Pons (tissue), 1 donor: ENCODE measurements at regions not wholly inside any gene's neighbourhood (a gene's known extent, or its start where the extent isn't known, plus 50 kb on each side); places are given as distances from the start of the nearest gene placed in this dataset.
A peak's percentile ranks its signal among the peaks of the same experiment; 100 is the strongest.

Experiments
- DNase-seq: peaks from one replicate; pipeline ENCODE4 v3.0.0-alpha.2; 2016; ENCODE audit warnings: low spot score

- DNase-seq = no peak
Observed at GRCh38 chr1:8115031-8115768, 89.1 kb upstream of the ERRFI1 start.

- no peak for DNase-seq
Observed at GRCh38 chr1:8113262-8114220, 87.4 kb upstream of the ERRFI1 start.

DNA sequence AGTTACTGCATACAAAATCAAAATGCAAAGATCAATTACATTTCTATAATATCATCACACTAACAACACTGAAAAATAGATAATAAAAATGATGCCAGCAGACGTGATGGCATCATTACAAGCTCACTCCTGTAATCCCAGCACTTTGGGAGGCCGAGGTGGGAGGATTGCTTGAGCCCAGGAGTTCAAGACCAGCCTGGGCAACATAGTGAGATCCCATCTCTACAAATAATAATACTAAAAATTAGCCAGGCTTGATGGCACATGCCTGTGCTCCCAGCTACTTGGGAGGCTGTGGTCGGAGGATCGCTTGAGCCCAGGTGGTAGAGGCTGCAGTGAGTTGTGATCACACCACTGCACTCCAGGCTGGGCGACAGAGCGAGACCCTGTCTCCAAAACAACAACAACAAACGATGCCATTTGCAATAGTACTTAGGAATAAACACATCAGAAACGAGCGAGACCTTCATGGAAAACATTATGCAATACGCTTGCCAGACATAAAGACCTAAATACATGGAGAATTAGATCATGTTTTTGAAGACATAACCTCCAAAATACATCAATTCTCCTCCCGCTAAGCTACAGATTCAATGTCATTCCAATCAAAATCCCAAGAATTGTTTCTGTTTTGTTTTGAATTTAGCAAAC, 86.6 kb upstream of the ERRFI1 start:
- DNase-seq = no peak

DNA sequence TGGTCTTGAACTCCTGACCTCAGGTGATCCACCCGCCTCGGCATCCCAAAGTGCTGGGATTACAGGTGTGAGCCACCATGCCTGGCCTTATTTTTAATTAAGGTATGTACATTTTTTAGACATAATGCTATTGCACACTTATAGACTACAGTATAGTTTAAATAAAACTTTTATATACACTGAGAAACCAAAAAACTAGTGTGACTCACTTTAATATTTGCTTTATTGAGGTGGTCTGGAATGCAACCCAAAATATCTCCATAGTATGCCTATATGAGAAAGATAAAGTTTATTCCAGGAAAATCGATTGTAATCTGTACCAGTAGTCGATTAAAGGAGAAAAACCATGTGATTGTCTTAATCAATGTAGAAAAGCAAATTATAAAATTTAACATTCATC, 85.5 kb upstream of the ERRFI1 start:
- DNase-seq = no peak

- no peak for DNase-seq
Observed at GRCh38 chr1:8109216-8109615, 83.1 kb upstream of the ERRFI1 start.

GRCh38 chr1:8107897-8108296, 81.8 kb upstream of the ERRFI1 start:
- no peak for DNase-seq

DNA sequence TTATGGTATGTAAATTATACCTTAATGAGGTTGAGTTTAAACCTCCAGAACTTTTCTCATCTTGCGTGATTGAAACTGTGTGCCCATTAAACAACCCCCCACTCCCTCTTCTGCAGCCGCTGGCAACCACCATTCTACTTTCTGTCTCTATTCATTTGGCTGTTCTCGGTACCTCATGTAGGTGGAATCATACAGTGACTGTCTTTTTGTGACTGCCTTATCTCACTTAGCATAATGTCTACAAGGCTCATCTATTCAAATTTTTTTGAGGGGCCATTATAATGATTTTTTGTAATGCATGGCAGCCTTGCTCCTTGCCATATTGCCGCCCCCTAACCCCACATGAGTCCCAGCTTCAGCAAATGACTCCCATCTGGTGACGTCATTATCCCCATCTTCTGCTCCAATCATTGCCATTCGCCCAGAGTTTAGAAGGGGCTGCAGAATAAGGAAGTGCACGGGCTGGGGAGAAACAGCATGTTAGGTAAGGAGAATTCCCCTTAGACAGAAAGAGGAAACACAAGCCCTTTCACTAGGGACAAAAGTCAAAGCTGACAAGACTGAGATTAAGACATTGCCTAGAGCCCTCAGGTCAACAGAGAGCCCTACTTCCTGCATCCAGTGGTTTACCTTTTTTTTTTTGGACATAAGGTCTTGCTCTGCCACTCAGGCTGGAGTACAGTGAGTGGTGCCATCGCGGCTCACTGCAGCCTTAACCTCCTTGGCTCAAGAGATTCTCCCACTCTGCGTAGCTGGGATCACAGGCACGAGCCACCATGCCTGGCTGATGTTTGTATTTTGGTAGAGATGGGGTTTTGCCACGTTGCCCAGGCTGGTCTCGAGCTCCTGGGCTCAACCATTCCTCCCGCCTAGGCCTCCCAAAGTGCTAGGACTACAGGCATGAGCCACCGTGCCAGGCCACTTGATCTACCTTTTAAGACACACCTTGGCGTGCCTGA, 78.4 kb upstream of the ERRFI1 start:
- DNase-seq = no peak

DNA sequence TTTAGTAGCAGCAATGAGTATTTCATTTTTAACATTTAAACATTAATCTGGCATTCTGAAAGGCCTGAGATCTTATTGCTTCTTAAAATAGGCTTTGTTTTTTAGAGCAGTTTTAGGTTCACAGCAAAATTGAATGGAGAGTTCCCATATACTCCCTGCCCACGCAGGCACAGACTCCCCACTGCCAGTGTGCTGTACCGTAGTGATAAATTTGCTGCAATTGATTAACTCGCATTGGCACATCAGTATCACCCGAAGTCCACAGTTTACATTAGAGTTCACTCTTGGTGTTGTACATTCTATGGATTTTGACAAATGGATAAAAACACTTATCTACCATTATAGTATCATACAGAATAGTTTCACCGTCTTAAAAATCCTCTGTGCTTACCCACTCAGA, 71.8 kb upstream of the ERRFI1 start:
- no peak for DNase-seq

- no peak for DNase-seq
Observed at GRCh38 chr1:8097077-8097799, 71.1 kb upstream of the ERRFI1 start.

- peak; percentile 3 for DNase-seq
Observed at GRCh38 chr1:8096105-8097011, 70.2 kb upstream of the ERRFI1 start.

- no peak for DNase-seq
Observed at GRCh38 chr1:8095584-8095983, 69.5 kb upstream of the ERRFI1 start.

- DNase-seq = no peak
Observed at GRCh38 chr1:8094481-8095241, 68.6 kb upstream of the ERRFI1 start.

- no peak for DNase-seq
Observed at GRCh38 chr1:8093221-8093980, 67.3 kb upstream of the ERRFI1 start.

- DNase-seq = no peak
Observed at GRCh38 chr1:8092657-8093056, 66.5 kb upstream of the ERRFI1 start.

GRCh38 chr1:8091691-8092090, 65.6 kb upstream of the ERRFI1 start:
- no peak for DNase-seq

DNA sequence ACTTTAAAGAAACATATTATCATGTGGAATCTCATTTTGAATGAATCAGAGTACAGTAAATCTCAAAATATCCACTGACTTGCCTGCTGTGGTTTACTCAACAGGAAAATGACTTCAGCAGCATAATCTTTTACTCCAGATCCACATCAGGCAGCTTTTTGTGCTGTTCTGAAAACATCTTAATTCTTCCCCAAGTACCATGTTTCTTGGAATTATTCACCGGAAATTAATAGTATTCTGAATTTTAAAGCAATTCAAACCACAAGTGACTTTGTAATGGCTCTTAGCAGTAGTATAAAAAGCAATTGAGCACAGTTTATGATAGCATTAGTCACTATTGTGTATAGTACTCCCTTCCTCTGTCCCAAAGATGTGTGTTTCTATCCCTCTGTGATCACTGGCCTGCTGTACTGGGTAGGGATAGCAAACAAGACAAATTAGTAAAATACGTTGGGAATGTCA, 64.2 kb upstream of the ERRFI1 start:
- DNase-seq = no peak

DNA sequence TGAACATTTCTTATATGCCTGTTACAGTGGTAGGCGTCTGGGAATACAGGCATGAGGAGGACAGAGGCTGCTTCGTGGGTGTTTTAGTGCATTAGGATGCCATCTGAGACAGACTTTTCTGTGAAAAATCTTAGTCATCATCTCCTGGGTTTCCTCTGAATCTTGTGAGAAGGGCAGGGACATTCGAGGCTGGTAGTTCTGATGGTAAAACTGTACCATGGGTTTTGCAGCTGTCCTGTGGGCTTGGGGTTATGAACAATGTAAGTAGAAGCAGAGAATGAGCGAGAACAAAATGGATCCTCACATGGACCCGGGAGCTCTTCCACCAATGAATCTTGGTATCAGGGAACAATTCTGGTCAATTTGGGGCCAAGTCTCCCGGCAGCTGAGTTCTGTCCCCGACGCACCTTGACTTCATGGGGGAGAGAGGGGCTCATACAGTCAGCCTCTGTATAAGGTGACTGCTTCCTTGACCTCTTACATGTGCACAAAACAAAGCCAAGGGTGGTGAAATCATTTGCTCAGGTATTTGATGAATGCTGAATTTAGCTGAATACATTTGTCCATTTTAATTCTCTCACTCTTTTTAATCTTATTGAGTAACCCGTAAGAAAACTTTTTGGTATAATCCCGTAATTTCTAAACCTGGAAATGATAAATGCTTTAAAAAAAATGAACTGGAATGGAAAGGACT, 63.6 kb upstream of the ERRFI1 start:
- no peak for DNase-seq

- DNase-seq = no peak
Observed at GRCh38 chr1:8086055-8086454, 59.9 kb upstream of the ERRFI1 start.
